Renal cortical epithelial cell (primary cell): ENCODE measurements at regions not wholly inside any gene's neighbourhood (a gene's known extent, or its start where the extent isn't known, plus 50 kb on each side); places are given as distances from the start of the nearest gene placed in this dataset.

Experiments used
- DNase-seq: peaks from one replicate; pipeline ENCODE4 v3.0.0-alpha.2; 2011; ENCODE audit warnings: low read depth

DNA sequence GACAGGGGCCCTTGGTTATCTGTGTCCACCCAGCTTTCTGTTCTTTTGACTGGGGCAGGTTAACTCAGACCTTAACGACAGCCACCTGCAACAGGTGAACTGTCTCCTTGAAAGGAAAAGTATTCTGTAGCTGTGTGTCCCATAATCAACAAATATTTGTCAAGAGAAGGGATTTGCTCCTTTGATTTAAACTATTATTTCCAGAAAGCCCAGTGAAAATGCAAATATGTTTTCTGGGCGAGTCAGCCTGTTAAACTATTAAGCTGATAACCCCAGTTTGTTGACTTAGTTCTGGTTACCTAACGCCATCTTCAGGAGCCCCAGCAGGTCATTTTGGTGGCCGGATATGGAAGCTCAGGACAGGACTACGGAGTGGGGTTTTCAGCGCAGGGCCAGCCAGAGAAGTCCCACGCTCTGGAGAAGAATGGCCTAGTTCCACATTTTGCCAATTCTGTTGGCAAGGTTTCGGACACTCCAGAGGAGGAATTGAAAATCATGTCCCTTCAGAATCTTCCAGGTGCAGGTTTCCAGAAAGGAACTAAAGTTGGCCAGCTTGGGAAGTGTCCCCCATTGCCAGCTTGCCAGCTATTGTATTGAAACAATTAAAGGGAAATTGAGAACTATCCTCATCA lies 54.5 kb downstream of the ADRA2A start:
- no peak for DNase-seq

DNA sequence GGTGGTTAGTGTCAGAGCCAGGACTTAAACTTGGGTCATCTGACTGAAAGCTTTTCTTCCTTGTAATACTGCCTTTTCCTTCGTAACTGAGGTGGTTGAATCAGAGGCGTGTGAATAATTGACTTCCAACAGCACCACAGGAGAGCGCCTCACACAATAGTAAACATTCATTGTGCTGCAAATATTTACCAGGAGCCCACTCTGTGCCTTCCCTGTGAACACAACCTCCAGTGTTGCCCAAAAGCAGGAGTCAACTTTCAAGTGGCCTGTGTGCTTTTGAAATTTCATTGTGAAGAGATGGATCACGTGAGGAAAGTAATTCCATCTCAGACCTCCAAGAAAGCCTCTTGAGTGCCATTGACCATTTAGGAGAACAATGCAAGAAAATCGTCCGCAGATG lies 60.2 kb downstream of the ADRA2A start:
- peak; percentile 74 for DNase-seq

DNA sequence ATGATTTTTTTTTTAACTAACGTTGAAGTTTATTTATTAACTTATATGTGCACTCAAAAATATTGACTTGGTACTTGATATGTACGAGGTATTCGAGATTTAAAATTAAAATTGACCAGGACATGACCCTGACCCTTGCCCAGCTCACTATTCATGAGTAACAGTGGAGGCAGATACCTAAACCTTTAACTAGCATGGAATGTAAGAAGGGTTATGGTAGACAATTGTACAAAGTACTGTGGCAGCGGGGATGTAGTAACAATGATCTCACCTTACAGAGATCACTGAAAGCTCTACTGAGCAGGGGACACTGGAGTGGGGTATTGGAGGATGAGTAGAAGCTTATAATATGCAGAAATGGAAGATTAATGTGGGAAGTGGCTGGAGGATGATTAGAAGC lies 60.8 kb downstream of the ADRA2A start:
- peak; percentile 59 for DNase-seq

DNA sequence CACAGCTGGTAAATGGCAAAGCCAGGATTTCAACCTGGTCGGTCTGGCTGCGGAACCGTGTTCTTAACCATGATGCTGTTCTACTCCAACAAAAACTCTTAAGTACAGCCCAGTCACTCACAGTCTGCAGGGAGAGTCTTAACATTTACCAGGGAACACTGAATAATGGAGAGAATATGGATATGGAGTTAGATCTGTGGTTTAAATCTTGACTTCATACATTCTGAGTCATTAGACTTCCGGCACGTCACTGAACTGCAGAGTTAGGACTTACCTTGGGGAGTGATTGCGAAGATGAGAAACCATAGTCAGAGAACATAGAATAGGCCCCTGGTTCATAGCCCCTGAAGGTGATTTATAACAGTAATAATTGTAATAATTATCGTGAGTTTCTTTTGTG lies 61.7 kb downstream of the ADRA2A start:
- DNase-seq, result no peak

DNA sequence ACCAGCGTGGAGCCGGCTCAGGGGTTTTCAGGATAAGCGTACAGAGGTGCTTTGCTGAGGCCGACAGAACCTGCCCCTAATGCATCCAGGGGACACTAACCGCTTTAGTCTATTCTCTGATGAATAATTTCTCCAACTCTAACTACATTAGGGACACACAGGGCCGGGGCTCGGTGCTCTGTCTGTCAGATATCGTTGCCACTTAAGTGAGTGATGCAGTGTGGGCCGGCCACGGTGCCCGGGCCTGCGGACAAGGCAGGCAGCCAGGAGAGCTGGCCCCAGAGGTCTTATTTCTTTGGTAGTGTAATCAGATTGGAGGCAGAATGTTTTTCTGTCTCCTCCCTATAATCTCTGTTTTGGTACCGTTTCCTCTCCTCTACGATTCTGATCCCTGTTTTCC lies 62.7 kb downstream of the ADRA2A start:
- no peak for DNase-seq

DNA sequence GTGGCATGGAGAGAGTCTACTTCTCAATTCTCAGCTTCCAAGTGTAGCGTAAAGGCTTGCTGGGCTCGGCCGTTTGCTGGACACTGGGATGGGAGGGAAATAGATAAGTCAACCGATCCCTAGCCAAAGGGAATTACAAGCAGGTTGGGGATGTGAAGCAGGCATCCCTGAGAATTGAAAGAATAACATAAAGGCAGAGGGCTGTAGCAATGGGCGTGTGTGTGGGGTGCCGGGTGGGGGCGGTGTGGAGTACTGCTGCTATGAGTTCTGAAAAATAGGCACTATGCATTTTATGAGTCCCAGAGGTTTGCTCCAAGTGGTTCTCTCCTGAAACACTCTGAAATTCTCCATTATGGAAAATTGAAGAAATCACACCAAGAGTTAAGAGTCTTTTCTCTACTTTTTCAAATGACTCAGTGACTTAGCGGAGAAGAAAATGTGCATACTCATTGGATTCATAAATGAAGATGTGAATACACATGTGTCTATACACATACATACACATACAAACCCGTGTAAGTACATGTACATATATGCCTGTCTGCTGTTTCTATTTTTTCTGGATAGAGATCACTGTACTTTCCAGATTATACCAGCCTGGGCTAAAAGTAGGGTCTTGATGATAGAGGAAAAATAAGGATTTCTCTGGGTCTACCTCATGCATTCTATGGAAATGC lies 65.4 kb downstream of the ADRA2A start:
- no peak for DNase-seq

DNA sequence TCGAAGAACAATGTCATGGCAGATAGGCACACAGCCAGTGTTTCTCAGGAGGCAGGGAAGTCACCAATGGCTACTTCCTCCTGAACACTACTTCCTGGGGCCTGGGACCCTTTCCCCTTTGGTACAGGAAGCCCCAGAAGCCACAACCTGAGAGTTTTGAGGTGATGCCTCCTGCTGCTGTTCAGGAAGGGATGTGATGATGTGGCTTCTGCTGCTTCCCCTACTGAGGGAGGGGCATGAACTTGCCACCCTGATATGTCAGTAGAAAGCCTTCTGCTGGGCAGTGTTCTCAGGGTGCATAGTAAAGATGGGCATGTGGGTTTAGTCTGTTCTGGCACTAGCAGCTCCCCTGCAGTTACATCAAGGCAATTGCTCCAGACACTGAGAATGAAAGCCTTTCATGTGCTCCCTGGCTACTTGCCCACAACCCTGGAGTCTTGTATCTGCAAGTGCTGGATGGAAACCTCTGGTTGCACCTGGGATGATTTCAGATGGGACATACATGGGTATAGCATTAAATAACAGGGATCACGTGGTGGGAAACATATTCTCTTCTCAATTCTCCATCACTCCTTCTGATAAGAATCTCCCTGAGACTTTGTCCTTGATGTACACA lies 69.3 kb downstream of the ADRA2A start:
- no peak for DNase-seq

DNA sequence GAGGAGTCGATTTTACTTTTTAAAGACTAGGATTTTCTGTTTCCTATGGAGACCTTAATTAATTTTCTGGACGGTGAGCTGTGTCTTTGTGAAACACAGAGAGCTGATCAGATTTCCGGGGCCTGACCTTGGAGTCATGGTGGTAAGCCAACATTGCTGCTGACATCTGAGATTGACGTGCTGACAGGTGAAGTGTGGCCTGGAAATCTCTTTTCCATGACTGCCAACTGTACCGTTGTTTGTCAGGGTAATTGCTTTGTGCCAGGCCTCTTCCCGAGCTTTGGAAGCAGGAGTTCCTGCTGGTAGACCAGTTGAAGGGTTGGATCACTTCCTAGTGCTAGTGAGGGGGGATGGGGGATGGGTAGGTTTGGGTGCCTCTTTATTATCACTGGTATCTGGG lies 71.2 kb downstream of the ADRA2A start:
- no peak for DNase-seq

DNA sequence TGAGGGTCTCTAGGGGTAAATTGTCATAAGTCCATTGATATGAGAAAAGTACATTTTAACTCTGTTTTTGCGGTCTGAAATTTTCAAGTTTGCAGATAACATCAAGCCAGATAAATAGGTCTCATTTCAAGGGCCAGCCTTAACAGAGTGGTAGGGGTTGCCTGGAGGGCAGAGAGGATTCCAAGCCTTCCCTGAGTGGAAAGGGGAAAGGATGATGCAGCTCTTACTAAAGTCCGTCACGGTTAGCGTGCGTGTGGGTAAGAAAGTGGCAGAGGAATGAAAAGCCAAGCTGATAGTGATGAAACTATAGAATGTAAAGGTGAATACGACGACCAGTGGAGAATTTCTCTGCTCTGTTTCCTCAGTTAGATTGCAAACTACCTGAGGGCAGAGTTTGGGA lies 71.6 kb downstream of the ADRA2A start:
- no peak for DNase-seq

DNA sequence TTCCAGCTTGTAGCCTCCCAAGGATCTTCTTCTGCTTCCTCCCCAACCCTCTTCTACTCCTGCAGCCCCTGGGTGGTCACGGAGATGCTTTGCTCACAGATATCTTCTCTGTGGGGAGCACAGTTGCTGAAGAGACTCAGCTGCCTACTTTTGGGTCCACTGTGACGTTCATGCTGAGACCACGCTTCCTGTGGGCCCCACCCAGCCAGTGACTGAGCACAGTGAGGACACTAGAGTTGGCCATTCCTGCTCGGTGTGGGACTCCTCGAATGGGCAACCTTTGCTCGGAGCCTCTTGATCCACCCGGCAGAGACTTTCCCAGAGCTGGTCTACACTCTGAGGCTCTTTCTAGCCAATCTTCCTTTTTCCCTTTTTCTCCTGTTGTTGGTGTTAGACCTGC lies 73.9 kb downstream of the ADRA2A start:
- no peak for DNase-seq

DNA sequence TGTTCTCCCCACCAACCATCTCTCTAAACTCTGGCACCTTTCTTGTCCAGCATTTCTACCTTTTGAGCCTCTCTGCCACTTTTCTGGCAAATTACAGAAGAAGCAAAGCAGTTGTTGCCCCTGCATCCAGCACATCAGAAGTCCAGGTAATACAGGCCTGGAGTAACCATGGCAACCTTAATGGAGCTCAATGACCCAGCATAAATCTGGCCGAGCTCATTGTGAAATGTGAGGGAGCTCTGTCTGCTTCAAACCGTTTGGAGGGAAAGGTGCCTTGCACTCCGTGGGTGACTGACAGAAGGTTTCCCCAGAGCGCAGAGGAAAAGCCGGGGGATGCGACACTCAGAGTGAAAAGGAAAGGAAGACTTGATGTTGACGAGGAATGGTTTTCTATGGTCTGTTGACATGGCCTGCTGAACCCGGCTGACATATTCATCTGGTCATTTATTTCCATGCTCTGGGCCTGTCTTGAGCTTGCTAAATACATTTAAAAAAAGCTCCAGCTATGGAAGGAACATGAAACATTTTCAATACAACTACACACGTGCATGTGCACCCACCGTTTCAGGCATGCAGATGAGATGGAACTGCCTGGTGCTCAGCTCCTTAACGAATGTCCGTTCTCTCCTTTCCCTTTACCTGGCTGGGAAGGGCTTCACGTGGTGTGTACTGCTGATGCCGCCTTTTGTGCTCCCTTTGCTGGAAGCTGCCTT lies 74.9 kb downstream of the ADRA2A start:
- DNase-seq, result peak; percentile 19

DNA sequence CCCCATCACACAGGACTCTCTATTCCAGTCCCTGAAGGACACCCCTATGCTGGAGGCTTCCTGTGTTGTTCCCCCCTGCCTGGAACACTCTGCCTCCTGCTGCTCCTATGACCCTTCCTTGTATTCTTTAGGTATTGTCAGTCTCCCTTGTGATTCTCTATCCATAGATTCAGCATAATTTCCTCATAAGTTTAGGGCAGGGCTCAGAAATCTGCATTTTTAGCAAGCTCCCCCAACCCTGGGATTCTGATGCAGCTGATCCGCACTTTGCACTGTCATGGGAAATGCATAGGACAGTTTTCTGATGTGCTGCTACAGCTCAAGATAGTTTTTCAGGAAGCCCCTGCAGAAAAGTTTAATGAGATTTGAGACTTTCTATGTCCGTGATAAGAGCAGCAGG lies 79.9 kb downstream of the ADRA2A start:
- DNase-seq, result no peak

DNA sequence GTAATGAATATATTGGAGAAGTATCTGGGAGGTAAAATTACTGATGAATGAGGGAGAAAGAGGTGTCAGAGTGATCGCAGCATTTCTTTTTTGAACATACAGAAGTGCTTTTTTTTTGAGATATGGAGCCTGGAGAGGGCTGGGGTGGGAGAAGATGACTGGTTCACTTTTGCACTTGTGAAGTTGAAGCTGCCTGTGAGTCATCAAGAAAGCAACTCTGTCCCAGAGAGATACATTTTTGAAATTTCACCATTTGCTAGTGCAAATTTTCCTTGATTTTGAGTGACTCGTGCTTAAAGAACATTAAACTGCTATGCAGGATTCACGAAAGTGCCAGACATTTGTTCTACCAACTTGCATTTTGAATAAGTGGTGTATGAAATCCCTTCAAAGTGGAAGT lies 81.8 kb downstream of the ADRA2A start:
- DNase-seq, result no peak

DNA sequence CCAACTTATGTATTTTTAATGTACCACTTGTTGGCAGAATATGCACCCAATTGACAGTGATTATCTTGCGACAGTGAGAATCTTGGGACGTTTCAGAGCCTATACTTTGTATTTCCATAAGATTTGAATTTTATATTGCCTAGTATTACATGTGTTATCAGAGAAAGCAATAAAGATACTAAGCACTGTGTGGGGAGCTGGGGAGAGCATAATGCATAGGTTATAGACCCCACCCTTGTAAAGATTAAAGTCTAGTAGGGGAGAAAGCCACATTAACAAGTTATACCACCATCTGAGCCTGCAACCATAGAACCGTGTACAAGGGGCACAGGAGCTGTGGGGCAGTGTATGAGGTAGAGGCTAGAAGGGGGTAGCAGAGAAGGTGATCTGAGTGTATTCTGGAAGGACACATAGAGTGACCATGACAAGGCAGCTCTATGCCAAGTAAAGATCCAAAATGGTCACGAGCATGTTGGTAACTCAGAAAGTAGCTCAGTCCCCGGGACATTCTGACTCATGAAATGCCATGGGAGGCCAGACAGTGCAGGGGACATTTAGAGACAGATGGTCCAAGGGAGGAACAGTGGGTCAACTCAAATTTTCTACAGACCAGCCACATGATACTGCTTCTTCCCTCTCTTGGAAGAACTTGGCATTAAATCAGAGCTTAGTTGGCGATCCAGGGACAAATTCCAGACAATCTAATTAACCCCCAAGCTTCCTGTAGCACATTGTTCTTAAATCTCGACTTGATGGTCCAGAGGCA lies 84.5 kb downstream of the ADRA2A start:
- no peak for DNase-seq

DNA sequence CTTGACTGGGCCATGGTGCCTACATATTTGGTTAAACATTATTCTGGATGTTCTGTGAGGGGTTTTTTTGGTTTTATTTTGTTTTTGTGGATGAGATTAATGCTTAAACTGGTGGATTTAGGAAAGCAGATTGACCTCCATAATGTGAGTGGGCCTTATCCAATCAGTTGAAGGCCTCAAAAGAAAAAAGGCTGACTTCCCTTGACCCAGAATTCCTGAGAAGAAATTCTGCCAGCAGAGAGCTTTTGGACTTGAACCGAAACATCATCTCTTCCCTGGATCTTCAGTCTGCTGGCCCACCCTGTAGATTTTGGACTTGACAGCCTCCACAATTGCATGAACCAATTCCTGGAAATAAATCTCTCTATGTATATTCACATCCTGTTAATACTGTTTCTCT lies 94.4 kb downstream of the ADRA2A start:
- DNase-seq, result no peak

DNA sequence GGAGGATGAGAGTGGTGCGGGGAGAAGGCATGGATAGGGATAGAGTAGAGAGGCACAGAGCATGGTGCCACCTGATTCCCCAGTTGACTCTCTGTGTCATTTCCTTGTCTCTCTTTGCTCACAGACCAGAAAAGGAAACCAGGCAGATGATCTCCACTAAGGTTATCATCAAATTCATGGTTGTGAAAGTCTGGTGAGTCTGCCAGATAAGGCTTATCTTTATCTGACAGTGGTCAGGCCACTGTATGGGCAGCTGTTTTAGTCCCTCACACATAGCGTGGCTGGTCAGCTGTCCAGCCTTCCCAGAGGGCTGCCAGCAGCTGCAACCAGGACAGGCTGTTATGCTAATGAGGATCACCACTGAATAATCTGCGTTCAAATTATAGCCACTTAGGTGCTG lies 99.0 kb downstream of the ADRA2A start:
- DNase-seq, result no peak

DNA sequence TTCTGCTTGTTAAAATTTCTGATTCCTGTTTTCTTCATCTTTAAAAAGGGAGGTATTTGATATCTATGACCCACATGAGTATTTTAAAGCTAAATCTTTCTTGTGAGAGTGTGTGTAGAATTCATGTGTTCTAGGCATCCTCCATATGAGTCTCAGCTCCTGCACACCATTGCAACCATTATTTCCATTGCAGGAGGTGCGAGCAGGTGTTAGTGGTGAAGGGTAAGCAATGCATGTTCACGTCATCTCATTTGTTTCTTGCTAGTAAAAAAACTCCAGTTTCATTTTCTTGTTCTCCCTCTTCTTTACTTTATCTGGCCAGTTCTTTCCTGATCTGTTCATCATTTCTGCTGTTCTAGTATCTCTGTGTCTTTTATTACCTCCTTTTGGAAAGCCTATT lies 100.5 kb downstream of the ADRA2A start:
- DNase-seq, result no peak

DNA sequence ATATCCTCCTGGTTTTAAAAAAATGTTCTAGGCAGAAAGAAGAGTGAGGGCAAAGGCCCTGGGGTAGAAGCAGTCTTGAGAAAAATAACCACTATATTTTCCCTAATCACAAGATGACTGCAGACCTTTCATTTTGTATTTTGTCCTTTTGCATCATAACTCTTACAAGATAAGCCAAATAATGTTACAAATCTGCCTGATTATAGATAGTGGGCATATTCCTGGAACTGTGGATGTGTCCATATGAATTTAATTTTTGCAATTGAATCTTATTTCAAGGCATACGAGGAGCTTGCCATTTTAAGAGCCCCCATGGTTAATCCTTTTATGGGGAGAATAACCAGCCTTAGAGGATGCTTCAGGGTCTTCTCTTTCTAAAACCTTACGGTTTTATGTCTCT lies 102.7 kb downstream of the ADRA2A start:
- DNase-seq, result no peak

DNA sequence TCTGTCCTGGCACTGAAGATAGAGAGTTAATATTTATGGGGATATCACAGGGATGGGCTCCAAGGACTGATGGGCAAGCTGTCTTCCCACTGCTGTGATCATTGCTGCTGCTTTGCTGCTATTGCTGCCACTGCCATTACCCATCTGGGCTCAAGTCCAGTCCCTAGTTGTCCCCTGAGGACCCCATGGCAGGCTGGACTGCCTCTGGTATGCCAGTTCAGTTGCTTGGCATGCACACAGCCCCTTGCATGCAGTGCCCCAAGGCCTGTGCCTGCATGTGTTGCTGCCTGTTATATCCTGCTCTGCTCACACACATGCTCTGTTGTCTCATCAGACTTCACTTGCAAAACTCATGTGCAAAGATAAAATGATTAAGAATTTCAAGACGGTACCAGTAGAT lies 109.5 kb downstream of the ADRA2A start:
- no peak for DNase-seq

DNA sequence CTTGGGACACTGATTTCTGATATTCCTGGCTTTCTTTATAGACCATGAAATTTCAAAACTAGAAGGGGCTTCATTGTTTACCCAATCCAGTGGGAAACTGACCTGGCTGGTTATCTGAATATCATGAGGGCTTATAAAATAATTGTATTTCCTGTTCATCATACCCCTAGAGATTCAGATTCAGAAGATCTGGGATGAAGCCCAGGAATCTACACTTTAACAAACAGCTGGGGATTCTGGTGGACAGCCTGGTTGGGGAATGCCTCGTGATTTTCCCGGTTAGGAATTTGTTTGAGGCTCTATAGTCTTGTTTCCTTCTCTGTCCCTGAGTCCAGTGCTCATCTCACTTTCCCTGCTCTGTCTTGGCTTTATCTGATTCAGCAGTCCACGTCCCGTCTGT lies 110.3 kb downstream of the ADRA2A start:
- no peak for DNase-seq

DNA sequence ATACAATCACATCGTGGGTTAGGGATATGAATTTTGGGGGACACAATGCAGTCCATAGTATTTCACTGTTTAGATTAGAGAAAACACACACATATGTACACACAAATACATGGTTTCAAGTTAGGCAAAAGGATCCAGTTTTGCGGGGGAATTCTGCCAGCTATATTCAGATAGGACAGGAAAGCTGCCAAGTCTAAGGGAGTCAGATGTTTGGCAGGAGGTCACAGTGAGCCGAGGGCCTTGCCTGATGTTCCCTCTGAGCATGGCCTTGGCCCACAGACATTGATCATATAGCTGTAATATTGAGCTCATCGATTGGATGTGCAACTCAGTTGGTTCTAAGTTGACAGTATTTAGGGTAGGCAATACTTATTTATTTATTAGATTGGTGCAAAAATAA lies 122.8 kb downstream of the ADRA2A start:
- DNase-seq, result no peak

DNA sequence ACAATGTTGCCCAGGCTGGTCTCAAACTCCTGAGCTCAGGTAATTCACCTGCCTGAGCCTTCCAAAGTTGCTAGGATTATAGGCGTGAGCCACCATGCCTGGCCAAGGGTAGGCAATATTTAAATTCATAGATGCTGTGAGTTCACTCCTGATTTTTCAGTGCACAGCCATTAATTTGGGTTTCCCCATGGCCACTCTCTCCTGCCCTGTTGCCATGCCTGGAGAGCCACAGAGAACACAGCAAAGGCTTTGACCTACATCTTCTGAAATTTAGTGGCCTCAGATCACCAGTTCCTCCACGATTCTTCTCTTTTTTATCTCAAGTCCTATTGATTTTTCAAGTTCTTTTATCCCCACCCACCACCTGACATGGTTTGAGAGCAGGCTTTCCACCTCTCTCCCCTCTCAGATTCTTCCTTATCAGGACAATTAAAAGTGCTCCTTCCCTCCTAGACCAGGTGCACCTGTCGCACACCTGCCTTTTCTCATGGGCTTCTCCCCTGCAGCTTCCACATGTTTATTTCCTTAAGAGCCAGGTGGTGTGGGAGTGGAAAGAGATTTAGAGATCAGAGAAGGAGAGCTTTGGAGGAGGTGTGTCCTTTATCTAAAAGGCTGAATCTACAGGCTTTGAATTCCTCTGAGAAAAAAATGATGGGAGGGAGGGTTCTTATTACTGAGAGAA lies 123.8 kb downstream of the ADRA2A start:
- no peak for DNase-seq
